ENCODE measurements at regions not wholly inside any gene's neighbourhood (a gene's known extent, or its start where the extent isn't known, plus 50 kb on each side); places are given as distances from the start of the nearest gene placed in this dataset.

DNA sequence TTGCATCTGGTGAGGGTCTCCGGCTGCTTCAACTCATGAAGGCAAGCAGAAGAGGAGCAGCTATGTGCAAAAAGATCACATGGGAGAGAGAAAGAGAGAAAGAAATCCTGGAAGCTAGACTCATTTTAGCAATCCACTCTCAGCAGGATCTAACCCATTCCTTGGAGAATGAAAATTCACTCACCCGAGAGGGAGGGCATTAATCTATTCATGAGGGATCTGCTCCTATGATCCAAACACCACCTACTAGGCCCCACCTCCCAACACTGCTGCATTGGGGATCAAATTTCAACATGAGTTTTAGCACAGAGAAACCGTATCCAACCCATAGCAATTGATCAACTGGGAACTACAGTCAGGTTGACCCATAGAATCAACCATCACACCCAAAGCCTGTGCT is 98.1 kb upstream of the SV2C start:
- Histone ChIP-seq H3K4me3 (IDR thresholded peaks at IDR 0.05; ENCODE audit: insufficient read depth, low read depth, low read length) (no peak overlapping the region), H3K36me3 (ENCODE audit: insufficient read depth) (no peaks in the 10 kb centered on the region), H2AFZ (ENCODE audit: low read depth) (no peak overlapping the region), H3K4me2 (no peak overlapping the region), H3K4me1 (ENCODE audit: low read depth, poor library complexity, severe bottlenecking) (no peaks in the 10 kb centered on the region), H3K27me3 (ENCODE audit: insufficient read depth, low read depth) (no peaks in the 10 kb centered on the region), H3K79me2 (ENCODE audit: insufficient read depth, low read depth) (no peaks in the 10 kb centered on the region), H4K20me1 (ENCODE audit: insufficient read depth) (no peaks in the 10 kb centered on the region), H3K27ac (no peak overlapping the region), H3K9ac (no peak overlapping the region)
- TF ChIP-seq, protein P1, sequence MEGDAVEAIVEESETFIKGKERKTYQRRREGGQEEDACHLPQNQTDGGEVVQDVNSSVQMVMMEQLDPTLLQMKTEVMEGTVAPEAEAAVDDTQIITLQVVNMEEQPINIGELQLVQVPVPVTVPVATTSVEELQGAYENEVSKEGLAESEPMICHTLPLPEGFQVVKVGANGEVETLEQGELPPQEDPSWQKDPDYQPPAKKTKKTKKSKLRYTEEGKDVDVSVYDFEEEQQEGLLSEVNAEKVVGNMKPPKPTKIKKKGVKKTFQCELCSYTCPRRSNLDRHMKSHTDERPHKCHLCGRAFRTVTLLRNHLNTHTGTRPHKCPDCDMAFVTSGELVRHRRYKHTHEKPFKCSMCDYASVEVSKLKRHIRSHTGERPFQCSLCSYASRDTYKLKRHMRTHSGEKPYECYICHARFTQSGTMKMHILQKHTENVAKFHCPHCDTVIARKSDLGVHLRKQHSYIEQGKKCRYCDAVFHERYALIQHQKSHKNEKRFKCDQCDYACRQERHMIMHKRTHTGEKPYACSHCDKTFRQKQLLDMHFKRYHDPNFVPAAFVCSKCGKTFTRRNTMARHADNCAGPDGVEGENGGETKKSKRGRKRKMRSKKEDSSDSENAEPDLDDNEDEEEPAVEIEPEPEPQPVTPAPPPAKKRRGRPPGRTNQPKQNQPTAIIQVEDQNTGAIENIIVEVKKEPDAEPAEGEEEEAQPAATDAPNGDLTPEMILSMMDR (conservative IDR thresholded peaks at IDR 0.05; ENCODE audit: low read depth, low read length): no peak

DNA sequence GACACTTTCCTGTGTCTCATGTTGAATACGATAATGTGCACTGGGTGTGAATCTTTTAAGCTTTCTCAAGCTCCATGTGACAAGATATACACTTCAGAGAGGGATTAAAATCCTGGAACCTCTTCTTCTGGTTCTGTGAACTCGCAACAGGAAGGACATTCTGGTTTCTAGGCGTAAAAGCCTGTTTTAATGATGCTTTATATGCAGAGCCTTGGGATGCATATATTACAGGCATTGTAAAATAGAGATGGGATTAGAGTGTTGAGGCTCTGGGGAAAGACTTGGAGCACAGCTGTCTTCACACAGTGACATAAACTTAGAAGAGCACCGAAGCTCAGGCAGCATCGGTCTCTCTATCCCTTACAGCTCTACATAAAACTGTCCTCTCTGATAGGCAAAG is 107.7 kb upstream of the SV2C start:
- Histone ChIP-seq H4K20me1 (ENCODE audit: insufficient read depth) (no peaks in the 10 kb centered on the region), H3K27me3 (ENCODE audit: insufficient read depth, low read depth) (no peaks in the 10 kb centered on the region), H3K27ac (no peak overlapping the region), H3K9ac (no peak overlapping the region), H3K79me2 (ENCODE audit: insufficient read depth, low read depth) (no peaks in the 10 kb centered on the region), H3K36me3 (ENCODE audit: insufficient read depth) (no peaks in the 10 kb centered on the region), H3K4me3 (IDR thresholded peaks at IDR 0.05; ENCODE audit: insufficient read depth, low read depth, low read length) (no peak overlapping the region), H3K4me1 (ENCODE audit: low read depth, poor library complexity, severe bottlenecking) (no peaks in the 10 kb centered on the region), H3K4me2 (no peak overlapping the region), H2AFZ (ENCODE audit: low read depth) (no peak overlapping the region)
- TF ChIP-seq, protein P1 (conservative IDR thresholded peaks at IDR 0.05; ENCODE audit: low read depth, low read length): no peak

DNA sequence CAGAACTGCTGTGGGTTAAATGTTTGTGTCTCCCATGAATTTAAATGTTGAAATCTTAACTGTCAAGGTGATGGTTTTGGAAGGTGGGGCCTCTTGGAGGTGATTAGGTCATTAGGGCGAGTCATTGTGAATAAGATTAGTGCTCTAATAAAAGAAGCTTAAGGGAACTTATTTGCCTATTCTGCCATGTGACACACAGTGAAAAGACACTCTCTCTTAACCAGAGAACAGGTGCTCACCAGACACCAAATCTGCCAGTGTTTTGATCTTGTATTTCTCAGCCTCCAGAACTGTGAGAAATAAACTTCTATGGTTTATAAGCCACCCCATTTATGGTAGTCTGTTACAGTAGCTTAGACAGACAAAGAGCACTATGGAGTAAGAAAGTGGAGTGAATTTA is 117.9 kb upstream of the SV2C start:
- no peak overlapping the region for H2AFZ ChIP-seq (ENCODE audit: low read depth)
- TF ChIP-seq, protein P1 (conservative IDR thresholded peaks at IDR 0.05; ENCODE audit: low read depth, low read length): no peak

DNA sequence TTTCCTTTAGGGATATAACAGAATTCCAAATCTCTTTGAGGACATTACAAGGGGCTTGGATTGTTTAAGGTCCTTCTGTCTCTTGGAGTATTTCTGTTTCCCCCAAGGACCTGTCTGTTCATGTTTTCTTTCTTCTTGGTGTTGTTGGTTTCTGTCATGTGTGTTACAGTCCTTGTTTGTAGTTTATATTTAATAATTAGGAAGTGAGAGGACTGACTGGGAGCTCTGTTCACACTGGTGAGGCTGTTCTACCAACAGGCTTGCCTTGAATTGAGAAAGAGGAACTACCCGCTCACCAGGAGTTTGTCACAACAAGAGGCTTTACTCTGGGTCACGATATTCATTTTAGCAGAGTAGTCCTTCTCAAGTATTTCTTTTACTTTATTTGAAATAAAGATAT is 119.2 kb upstream of the SV2C start:
- no peak overlapping the region for H2AFZ ChIP-seq (ENCODE audit: low read depth)
- no peak overlapping the region for H3K4me2 ChIP-seq
- H3K79me2 ChIP-seq (ENCODE audit: insufficient read depth, low read depth): no peaks in the 10 kb centered on the region
- no peaks in the 10 kb centered on the region for H3K27me3 ChIP-seq (ENCODE audit: insufficient read depth, low read depth)
- H3K4me1 ChIP-seq (ENCODE audit: low read depth, poor library complexity, severe bottlenecking): no peaks in the 10 kb centered on the region
- TF ChIP-seq, protein P1 (conservative IDR thresholded peaks at IDR 0.05; ENCODE audit: low read depth, low read length): no peak
- H3K27ac ChIP-seq: no peak overlapping the region
- no peaks in the 10 kb centered on the region for H4K20me1 ChIP-seq (ENCODE audit: insufficient read depth)
- no peaks in the 10 kb centered on the region for H3K36me3 ChIP-seq (ENCODE audit: insufficient read depth)
- no peak overlapping the region for H3K4me3 ChIP-seq (IDR thresholded peaks at IDR 0.05; ENCODE audit: insufficient read depth, low read depth, low read length)
- no peak overlapping the region for H3K9ac ChIP-seq

More for the DNA sequence above, 117.9 kb upstream of the SV2C start:
- Histone ChIP-seq H3K4me2 (no peak overlapping the region), H3K27me3 (ENCODE audit: insufficient read depth, low read depth) (no peaks in the 10 kb centered on the region), H3K27ac (no peak overlapping the region), H3K79me2 (ENCODE audit: insufficient read depth, low read depth) (no peaks in the 10 kb centered on the region), H3K36me3 (ENCODE audit: insufficient read depth) (no peaks in the 10 kb centered on the region), H3K4me1 (ENCODE audit: low read depth, poor library complexity, severe bottlenecking) (no peaks in the 10 kb centered on the region), H3K4me3 (IDR thresholded peaks at IDR 0.05; ENCODE audit: insufficient read depth, low read depth, low read length) (no peak overlapping the region), H4K20me1 (ENCODE audit: insufficient read depth) (no peaks in the 10 kb centered on the region), H3K9ac (no peak overlapping the region)
